Activated CD4-positive, CD25-positive, alpha-beta regulatory T cell treated with anti-CD3 and anti-CD28 coated beads, Interleukin-2, amount 50 U/mL, for 24 hours (primary cell): ENCODE measurements at regions not wholly inside any gene's neighbourhood (a gene's known extent, or its start where the extent isn't known, plus 50 kb on each side); places are given as distances from the start of the nearest gene placed in this dataset.
A peak's percentile ranks its signal among the peaks of the same experiment; 100 is the strongest.
"Not testable (repeated sequence)": the region's sequence is repeated elsewhere in the genome, so short reads cannot be mapped to it uniquely, and the experiment has no call there.

Experiments
- ATAC-seq, 2 donors: fragments of 150-1000 bp; cut with Tn5 transposase; one replicate each; pipeline ENCODE4 v1.10.0; 2021; ENCODE audit warnings: mild to moderate bottlenecking in 1 of 2, moderate library complexity in 1 of 2

DNA sequence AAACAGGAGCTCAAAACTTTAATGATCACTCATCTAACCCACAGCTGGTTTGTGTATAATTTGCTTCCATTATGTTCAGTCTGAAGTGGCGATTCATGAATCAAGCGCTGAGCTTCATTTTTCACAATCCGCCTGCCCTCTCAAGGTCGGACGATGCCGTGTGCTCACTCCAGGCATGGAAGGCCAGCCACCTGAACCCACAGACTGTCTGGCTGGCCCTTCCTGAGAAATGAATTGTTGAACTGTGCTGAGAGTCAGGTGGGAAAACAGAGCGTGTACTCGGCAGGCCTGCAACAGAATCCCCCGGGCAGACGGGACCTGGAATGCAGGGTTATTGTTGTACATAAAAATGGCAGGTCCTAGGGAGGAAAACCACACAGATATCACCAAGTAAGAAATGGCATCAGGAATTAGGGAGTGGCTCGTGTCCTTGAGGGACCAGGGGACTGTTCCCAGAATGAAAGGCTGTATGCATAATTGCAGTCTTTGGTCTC lies 375.7 kb downstream of the IRX2 start:
- ATAC-seq, result no peak

DNA sequence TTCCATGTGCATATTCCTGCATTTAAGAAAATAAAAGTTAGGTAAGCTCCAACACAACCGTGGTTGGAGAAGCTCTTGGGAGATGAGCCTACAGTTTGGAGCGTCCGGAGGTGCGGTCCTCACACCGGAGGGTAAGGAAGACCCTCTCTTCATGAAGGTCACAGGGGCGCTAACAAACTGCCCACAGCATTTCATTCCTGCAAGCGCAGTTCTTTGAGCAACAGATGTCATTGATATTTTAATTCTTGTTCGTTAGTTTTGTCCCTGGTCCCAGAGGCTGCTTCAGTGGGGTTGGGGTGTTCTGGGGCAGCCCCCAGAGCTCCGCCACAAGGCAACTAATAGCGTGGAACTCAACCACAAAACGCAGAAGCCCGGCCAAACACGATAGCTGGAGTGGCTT lies 376.2 kb downstream of the IRX2 start:
- no peak for ATAC-seq

DNA sequence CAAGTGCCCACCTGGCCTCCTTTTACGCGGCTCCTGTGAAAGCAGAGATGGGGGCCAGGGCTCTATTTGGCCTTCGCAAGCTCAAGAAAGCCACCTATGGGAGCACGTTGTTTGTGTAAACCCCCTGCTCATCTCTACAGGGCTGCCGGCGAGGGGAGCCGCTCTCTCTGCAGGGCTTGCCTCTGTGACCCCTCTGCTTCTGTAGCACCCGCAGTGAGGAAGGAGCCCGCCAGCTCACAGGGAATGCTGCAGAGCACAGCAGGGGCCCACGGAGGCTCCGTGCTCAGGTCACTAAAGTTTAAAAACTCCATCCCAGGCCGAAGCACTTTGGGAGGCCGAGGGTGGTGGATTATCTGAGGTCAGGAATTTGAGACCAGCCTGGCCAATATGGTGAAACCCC lies 376.8 kb downstream of the IRX2 start:
- no peak for ATAC-seq

DNA sequence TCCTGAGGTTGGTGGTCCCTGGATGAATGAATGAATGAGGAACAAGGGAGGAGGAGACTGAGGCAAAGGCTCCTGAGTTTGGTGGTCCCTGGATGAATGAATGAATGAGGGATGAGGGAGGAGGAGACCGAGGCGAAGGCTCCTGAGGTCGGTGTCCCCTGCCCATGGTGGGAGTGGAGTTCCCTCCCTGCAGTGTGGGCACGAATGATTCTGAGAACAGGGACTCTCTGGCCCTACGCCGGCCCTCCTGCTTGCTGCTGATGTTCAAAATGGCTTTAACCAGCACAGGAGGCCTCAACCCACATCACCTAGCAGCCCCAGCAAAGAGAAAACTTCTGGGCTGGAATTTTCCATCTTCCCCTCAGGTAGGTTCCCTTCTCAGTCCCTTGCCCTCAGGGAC lies 377.8 kb downstream of the IRX2 start:
- ATAC-seq, result no peak

DNA sequence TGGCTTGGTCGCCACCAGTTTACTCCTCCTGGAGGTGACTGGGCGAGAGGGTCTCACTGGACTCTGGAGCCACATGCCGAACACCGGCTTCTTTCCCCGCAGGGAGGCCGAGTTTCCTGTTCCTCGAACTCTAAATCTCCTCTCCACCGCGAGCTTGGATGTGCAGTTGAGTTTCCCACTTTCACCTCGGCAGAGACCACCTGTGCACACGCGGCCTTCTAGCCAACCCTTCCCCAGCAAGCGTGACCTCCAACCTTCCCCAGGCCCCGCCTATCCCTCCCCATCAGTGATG lies 380.1 kb downstream of the IRX2 start:
- ATAC-seq, result no peak

DNA sequence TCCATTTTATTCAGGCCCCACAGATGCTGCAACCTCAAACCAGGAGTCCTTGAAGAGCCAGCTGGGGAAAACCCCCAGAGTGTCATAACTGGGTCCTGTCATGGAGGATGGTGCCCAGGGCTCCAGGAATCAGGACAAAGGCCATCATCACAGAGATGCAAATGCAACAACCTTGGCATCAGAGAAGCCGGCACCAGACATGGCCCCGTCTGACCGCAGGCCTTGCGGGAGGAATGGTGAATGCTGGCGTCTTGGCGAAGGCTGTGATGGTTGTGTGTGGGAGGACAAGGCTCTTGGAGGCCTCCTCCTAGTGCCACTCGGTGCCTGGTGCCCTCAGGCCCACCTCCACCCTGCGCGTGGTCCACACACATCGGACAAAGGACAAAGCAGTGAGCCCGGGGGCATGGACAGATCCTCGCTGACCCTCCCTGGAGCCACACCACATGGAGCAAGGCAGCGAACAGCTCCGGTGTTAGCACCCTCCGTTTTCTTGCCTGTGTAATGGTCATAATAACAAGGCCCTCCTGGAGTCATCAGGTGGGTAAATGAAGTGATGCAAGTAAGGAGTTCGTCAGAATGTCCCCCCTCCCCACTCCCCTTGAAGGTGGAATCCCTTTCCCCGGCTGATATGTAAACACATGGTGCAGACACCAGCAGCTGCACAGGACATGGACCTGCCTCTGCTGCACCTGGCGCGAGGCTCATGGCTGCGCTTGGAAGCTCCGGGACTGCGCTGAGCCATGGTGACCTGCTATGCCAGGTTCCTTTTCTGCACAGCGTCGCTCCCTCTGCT lies 380.7 kb downstream of the IRX2 start:
- ATAC-seq, result peak in 1 of 2 donors; percentile 9

DNA sequence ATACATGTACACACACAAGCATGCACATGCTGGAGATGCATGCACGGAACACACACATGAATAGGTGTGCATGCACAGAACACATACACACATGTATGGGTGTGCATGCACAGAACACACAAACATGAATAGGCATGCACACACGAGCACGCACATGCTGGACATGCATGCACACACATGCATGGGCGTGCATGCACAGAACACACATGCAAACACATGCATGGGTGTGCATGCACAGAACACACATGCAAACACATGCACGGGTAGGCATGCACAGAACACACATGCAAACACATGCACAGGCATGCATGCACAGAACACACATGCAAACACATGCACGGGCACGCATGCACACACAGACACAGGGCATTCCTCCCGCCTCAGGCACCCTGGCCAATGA lies 382.3 kb downstream of the IRX2 start:
- ATAC-seq, result no peak

DNA sequence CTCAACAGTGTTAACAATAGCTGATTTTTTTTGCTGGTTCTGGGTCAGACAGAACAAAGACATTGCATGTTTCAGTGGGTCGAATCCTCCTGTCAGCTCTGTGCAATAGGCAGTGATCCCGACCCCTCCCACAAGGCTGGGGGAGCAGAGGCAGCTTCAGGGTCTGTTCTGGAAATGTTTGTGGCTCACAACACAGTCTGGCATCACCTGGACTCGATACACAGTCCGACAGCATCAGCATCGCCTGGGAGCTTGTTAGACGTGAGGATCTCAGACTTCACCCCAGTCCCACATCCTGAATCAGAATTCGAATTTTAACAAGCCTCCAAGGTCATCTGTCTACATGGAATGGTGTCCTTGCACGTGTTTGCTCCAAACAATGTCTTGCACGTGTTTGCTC lies 384.7 kb downstream of the IRX2 start:
- no peak for ATAC-seq

DNA sequence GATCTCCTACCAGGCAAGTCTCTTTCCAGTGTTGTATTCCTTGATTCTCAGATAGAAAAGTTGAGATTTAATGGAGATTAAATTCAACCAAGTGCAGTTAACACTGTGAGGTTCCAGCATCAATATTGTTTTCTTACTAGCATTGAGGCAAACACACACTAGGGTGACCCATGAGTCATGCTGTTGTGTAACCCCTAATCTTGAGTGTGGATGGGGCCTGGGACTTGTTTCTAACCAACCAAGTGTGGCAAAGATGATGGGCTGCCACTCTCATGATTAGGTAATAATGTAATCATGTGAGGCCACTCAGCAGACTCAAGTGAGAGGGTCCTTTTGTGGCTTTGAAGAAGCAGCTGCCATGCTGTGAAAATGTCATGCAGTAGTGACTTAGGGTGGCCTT lies 394.2 kb downstream of the IRX2 start:
- ATAC-seq, result no peak

DNA sequence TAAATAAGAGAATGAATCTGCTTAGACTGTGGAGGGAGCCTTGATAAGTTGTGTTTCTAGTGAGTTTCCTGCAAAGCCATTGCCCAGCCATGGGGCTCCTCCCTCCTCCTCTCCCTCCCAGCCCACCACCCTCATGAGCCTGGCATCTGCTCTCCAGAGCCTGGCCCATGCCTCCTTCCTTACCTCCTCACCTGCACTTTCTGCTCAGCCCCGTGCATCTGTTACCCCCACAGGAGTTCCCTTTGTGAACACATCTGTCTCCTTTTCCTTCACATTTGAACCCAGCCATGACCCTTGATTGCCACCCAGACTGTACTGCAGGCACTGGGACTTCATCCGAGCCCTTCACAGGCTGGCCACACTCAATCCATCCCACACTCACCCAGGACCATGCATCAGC lies 395.6 kb downstream of the IRX2 start:
- ATAC-seq, result no peak

DNA sequence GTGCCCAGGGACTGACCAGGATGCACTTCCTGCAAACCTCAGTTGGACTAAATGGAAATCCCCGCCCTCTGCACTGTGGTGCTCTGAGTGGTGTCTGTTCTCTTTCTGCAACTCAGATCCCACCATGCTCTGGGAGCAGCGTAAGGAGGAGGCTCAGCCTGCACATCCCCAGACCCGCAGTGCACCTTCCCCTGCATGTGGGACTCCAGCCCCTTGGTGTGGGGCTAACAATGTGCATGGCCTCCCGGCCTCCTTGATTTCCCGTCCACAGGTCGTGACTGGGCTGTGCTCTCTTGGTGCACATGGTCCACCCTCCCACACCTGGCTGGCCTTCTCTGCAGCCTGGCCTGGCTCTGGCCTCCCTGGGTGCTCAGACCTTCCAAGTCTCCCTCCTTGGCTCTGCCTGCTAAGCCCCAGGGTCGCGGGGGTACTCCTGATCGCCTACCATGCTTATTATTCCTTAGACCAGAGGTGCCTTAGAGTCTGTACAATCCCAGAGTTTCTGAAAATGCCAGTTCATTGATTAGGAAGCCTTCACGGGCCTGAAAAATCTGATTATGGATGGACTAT lies 397.5 kb downstream of the IRX2 start:
- no peak for ATAC-seq

DNA sequence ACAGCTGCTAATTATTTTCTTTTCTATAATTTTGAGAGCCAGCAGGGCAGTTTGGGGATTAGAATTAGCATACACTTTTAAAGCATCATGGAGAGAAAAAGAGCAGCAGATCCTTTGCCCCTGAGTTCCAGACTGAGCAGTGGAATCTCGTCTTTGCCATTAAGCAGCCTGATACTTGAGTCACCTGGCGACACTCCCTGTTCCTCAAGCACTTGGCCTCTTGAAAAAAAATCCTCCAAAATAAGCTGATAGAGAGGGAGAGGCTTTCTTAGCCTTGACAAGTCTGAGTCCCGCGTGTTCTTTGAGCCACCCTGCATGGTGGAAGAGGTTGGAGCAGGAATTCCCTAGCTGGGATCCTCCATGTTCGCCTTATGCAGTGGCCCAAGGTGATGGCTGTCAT lies 398.3 kb downstream of the IRX2 start:
- no peak for ATAC-seq

DNA sequence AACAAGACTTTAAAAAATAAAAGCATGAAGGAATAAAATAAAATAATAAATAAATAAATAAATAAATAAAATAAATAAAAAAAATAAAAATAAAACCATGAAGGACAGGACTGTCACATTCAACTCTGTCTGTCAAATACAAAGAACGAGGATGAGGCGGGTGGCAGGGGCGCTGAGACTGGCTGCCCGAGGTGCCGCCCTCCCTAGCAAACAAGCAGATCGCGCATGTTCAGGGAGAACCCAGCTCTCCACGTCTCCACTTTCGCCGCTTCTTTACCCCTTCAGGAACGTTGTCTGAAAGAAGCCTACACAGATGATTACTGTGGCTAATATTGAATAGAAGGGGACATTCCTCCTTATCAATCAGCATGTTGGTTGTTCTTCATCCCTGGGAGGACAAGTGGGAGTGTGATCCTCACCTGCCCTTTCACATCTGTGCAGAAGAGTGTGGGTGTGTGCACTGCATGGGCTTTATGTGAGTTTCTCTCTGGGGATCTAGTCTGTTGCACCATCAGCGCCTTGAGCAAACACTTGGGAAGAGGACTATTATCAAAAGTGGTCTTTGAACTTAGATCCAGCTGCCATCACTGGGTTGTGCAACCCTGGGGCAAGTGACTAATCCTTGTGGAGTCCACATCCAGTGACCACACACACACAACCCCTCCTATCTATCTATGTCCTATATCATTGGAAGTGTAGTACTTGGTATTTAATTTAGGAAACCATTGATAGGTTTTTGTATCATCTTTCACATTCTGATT lies 399.2 kb downstream of the IRX2 start:
- ATAC-seq, result no peak

DNA sequence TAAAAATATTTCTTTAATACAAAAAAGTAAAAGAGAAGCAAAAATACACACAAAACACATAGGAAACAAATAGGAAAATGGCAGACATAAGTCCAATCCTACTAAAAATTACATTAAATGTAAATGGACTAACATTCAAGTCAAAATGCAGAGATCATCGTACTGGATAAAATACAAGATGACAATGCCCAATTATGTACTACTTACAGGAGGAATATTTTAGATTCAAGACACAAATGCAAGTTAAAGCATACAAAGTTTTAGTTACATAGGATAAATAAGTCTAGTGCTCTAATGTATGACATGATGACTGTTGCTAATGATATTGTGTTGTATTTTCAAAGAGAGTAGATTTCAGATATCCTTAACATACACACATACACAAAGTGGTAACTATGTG lies 401.7 kb downstream of the IRX2 start:
- ATAC-seq, result not testable (repeated sequence)

DNA sequence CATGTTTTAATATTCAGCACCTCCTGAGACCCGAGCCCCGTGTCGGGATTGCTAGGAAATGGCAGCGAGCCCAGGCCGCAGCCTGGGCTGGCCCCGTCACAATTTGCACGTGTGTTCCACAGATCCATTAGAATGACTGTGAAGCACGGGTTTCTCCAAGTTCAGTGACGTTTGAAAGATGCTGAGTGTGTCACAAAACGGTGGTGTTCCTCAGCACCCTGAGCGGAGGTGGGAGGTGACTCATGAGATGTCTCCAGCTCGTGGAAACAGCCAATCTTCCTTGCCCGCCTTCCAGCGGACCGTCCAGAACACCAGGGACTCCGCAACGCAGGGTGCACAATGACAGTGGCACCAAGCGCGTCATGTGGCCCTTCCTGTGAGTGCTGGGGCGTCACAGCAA lies 412.8 kb downstream of the IRX2 start:
- ATAC-seq, result no peak

DNA sequence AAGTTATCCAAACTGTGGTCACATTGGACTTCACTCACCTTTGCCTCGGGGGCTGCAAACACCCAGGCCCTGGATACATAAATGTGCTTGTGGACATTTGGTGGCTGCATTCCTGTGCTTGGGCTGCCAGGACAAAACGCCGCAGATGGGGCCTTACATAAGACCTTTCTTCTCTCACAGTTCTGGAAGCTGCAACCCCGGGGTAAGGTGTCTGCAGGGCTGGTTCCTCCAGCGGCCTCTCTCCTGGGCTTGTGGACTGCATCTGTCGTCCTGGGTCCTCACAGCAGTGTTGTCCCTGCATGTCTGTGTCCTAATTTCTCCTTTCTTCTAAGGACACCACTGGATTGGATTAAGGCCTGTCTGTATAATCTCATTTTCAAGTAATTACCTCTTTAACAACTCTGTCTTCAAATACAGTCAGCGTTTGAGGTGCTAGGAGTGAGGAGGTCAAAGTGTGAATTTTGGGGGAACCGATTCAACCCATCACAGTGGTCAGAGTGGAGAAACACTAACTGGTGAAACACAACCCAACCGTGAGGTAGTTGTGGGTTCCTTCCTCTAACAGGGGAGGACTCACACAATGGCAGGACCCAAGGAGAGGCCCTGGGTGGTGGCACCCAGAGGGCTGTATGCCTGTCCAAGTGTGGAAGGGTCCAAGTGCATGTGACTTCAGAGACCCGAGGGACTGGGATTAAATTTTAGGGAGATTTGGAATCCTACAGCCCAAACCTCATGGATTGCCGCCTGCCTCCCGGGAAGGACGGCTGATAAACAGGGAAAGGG lies 415.6 kb downstream of the IRX2 start:
- no peak for ATAC-seq

DNA sequence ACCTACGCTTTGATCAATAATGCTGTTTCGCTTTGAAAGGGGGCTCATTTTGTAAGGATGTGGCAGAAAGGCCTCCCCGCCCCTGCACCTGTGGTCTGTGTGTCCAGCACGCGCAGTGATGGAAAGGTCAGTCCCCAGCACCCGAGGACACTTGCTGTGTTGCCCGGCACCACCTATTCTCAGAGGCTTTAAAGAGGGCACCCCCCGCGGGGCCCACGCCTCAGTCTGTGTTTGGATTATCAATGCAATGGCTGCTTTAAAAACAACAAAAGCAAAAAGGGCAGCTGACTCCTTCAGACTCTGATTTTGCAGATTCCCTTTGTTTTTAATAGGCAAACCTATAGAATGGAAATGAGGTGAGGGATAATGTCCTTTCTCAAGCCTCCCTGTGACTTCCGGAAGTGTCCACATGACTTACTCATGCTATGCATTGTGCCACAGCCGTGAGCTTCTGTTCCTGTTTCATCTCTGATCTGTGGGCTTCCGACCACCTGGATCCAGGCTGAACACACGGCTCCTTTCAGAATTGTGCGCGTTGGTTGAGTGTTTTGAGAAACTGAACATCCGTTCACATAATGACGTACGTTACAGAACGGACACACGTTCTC lies 416.2 kb downstream of the IRX2 start:
- no peak for ATAC-seq

DNA sequence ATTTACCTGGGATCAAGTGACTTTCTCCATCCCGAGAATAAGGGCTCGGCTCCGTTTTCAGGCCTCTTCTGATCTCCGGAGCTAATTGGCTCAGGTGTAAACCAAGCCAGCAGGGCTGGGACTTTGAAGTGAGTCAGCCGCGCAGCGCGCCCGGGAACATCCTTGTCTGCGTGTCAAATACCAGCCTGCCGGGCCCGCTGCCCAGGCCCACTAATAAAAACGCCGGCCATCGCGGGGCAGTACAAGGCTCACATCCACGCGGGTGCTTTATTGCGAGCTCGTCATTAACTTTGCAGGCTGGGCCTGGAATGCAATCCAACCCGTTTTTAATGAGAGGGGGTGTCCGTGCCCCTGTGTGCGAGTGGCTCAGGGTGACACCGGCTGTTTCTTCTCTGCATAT lies 416.8 kb downstream of the IRX2 start:
- ATAC-seq, result no peak

DNA sequence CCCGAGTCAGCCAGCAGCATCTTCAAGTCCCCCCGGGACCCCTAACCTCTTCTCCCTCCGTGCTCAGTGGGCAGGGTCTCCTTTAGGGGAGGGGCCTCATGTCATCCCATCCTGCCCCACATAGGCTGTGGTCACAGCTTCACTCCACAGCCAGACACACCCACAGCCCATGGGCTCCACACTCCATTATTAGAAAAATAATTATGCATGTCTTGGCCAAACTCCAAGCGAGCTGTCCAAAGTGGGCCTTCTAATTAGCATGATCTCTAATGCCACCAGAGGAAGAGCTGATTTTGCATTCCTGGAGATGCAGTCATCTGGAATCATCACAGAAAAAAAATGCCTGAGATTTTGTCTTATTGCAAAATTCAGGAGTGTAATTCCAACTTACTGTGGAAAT lies 418.2 kb downstream of the IRX2 start:
- ATAC-seq, result no peak

DNA sequence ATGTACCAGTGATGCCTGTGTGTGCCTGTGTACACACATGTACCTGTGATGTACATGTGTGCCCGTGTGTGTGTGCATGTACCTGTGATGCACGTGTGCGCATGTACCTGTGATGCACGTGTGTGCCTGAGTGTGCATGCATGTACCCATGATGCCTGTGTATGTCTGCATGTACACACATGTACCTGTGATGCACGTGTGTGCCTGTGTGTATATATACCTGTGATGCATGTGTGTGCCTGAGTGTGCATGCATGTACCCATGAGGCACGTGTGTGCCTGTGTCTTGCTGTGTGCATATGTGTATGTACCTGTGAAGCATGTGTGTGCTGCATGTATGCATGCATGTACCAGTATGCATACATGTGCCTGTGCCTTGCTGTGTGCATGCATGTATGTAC lies 419.0 kb downstream of the IRX2 start:
- ATAC-seq, result no peak

DNA sequence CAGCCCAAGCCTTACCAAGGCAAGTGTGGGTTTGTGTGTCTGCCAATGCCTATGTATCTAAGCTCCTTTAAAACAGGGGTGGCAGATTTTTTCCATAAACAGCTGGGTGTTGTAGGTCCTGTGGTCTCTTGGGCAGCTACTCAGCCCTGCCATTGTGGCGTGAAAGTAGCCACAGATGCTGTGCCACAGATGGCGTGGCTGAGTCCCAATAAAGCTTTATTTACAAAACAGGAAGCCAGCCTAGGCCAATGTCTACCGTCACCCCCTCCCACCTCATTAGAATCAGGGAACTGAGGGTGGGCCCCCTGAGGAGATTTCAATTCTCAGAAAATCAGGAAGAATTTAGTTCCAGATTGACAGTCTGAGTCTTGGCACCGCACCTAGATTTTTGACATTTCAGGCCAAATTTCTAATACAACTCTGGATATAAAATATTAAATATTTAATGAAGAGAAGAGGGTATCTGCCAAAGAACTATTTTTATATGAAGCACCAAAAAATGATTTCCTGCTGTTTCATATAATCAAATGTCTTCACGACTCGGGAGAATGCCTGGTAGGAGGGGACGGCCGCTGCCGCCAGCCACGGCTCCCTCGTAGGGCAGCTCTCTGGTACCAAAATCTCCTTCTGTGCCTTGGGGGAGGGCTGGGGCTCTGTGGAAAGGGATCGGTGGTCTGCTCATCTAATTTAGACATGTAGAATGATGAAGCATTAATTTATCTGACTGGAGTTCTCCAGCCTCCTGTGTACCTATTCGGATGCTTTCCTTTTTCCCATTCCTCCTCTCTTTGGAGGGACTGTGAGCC lies 420.9 kb downstream of the IRX2 start:
- ATAC-seq, result no peak

DNA sequence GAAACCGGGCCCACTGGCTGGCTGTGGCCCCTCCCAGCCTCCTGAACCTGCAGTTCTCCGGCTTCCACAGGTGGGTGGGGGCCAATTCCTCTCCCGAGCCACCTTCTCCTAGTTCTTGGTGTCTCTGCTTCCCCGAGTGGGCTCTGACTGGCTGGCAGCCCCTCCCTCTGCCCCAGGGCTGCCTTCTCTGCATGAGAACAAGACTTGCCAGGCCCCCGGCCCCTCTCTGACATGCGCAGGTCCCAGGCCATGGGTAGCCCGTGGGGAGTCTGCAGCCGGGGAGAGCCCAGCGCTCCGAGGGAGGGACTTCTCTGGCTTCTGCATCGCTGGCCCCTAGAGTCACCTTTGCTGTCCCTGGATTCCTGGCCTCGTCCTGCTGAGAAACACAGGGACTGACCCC lies 421.7 kb downstream of the IRX2 start:
- ATAC-seq, result no peak
